WTC11 (cell line): ENCODE measurements at regions not wholly inside any gene's neighbourhood (a gene's known extent, or its start where the extent isn't known, plus 50 kb on each side); places are given as distances from the start of the nearest gene placed in this dataset.

Experiments used
- JUN ChIP-seq: sonication (generic); formaldehyde crosslinking; IDR thresholded peaks from 2 replicates; pipeline ENCODE4 v1.8.0; 2023; ENCODE audit warnings: mild to moderate bottlenecking, missing genetic modification reagents
- MXD4 ChIP-seq: fragments of 250-450 bp; sonication (Bioruptor Pico); IDR thresholded peaks from 2 replicates; pipeline ENCODE4 v1.8.0; 2021; ENCODE audit warnings: mild to moderate bottlenecking, moderate library complexity, borderline replicate concordance
- NFATC4 ChIP-seq: fragments of 250-450 bp; sonication (Bioruptor Pico); IDR thresholded peaks from 2 replicates; pipeline ENCODE4 v1.9.0; 2021; ENCODE audit warnings: mild to moderate bottlenecking
- OVOL2 ChIP-seq: fragments of 250-450 bp; sonication (Bioruptor Pico); IDR thresholded peaks from 2 replicates; pipeline ENCODE4 v1.9.0; 2021; ENCODE audit warnings: mild to moderate bottlenecking, borderline replicate concordance
- RORB ChIP-seq: fragments of 250-450 bp; sonication (Bioruptor Pico); IDR thresholded peaks from 2 replicates; pipeline ENCODE4 v1.9.0; 2021; ENCODE audit warnings: mild to moderate bottlenecking
- TEAD1 ChIP-seq: sonication (generic); formaldehyde crosslinking; IDR thresholded peaks from 2 replicates; pipeline ENCODE4 v1.8.0; 2022; ENCODE audit warnings: mild to moderate bottlenecking, missing genetic modification reagents
- ZBTB21 ChIP-seq: sonication (generic); formaldehyde crosslinking; IDR thresholded peaks from 2 replicates; pipeline ENCODE4 v1.8.1; 2023; ENCODE audit warnings: mild to moderate bottlenecking, missing genetic modification reagents, borderline replicate concordance
- TF ChIP-seq, protein P1 (sequence below): fragments of 200-600 bp; IDR thresholded peaks from 2 replicates; pipeline ENCODE4 v1.8.0; 2022; ENCODE audit warnings: antibody characterized with exemption
- TF ChIP-seq, protein P2 (sequence below): sonication (generic); formaldehyde crosslinking; IDR thresholded peaks from 2 replicates; pipeline ENCODE4 v1.8.0; 2022; ENCODE audit warnings: mild to moderate bottlenecking, missing genetic modification reagents
- TF ChIP-seq, protein P3 (sequence below): fragments of 250-450 bp; sonication (Bioruptor Pico); IDR thresholded peaks from 2 replicates; pipeline ENCODE4 v2.1.2; 2022; ENCODE audit warnings: mild to moderate bottlenecking, moderate library complexity
- TF ChIP-seq, protein P4 (sequence below): sonication (generic); formaldehyde crosslinking; IDR thresholded peaks from 2 replicates; pipeline ENCODE4 v1.8.0; 2022; ENCODE audit warnings: mild to moderate bottlenecking, missing genetic modification reagents

DNA sequence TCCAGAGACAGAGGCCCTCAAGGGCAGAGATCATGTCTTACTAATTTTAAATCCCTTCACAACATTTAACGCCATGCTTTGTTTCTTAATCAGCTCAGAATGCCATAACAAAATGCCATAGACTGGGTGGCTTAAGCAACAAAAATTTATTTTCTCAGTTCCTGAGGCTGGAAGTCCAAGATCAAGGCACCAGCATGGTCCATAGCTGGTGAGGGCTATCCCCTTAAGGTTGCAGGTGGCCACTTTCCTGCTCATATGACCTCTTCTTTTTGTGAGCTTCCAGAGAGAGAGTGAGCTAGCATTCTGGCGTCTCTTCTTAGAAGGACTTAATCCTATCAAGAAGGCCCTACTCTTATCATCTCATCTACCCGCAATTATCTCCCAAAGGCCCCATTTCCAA, 470.3 kb downstream of the ZNF608 start:
- TF ChIP-seq, protein P1, sequence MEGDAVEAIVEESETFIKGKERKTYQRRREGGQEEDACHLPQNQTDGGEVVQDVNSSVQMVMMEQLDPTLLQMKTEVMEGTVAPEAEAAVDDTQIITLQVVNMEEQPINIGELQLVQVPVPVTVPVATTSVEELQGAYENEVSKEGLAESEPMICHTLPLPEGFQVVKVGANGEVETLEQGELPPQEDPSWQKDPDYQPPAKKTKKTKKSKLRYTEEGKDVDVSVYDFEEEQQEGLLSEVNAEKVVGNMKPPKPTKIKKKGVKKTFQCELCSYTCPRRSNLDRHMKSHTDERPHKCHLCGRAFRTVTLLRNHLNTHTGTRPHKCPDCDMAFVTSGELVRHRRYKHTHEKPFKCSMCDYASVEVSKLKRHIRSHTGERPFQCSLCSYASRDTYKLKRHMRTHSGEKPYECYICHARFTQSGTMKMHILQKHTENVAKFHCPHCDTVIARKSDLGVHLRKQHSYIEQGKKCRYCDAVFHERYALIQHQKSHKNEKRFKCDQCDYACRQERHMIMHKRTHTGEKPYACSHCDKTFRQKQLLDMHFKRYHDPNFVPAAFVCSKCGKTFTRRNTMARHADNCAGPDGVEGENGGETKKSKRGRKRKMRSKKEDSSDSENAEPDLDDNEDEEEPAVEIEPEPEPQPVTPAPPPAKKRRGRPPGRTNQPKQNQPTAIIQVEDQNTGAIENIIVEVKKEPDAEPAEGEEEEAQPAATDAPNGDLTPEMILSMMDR = no peak
- TF ChIP-seq, protein P2, sequence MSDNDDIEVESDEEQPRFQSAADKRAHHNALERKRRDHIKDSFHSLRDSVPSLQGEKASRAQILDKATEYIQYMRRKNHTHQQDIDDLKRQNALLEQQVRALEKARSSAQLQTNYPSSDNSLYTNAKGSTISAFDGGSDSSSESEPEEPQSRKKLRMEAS (CRISPR knock-in tag) = no peak
- TF ChIP-seq JUN = no peak
- TF ChIP-seq ZBTB21 (CRISPR knock-in tag) = no peak
- TF ChIP-seq, protein P3, sequence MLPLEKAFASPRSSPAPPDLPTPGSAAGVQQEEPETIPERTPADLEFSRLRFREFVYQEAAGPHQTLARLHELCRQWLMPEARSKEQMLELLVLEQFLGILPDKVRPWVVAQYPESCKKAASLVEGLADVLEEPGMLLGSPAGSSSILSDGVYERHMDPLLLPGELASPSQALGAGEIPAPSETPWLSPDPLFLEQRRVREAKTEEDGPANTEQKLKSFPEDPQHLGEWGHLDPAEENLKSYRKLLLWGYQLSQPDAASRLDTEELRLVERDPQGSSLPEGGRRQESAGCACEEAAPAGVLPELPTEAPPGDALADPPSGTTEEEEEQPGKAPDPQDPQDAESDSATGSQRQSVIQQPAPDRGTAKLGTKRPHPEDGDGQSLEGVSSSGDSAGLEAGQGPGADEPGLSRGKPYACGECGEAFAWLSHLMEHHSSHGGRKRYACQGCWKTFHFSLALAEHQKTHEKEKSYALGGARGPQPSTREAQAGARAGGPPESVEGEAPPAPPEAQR (CRISPR knock-in tag) = no peak
- no peak for TF ChIP-seq NFATC4 (CRISPR knock-in tag)
- no peak for TF ChIP-seq OVOL2 (CRISPR knock-in tag)
- TF ChIP-seq, protein P4, sequence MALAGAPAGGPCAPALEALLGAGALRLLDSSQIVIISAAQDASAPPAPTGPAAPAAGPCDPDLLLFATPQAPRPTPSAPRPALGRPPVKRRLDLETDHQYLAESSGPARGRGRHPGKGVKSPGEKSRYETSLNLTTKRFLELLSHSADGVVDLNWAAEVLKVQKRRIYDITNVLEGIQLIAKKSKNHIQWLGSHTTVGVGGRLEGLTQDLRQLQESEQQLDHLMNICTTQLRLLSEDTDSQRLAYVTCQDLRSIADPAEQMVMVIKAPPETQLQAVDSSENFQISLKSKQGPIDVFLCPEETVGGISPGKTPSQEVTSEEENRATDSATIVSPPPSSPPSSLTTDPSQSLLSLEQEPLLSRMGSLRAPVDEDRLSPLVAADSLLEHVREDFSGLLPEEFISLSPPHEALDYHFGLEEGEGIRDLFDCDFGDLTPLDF (CRISPR knock-in tag) = no peak
- no peak for TF ChIP-seq RORB
- TF ChIP-seq MXD4 = no peak
- no peak for TF ChIP-seq TEAD1 (CRISPR knock-in tag)
